Spleen (tissue), 11 donors: ENCODE measurements at regions not wholly inside any gene's neighbourhood (a gene's known extent, or its start where the extent isn't known, plus 50 kb on each side); places are given as distances from the start of the nearest gene placed in this dataset.

Experiments
- DNase-seq: peaks from one replicate; pipeline ENCODE4 v3.0.0-alpha.2; 2020
- H3K27ac ChIP-seq, 8 donors: fragments of 200-600 bp; sonication (generic) in 7 of 8; 1 replicate in 4 of 8; 2 replicates in 4 of 8; pipeline versions ENCODE4 v1.5.0 to v1.8.0; 2016 to 2021; ENCODE audit warnings: inconsistent platforms in 4 of 8, mild to moderate bottlenecking in 4 of 8, moderate library complexity in 1 of 8
- H3K27me3 ChIP-seq, 7 donors: fragments of 200-600 bp; sonication (generic) in 6 of 7; replicated peaks in 1 of 7; 1 replicate in 4 of 7; 2 replicates in 3 of 7; pipeline versions ENCODE4 v1.5.0 to v1.8.0; 2016 to 2021; ENCODE audit warnings: inconsistent platforms in 3 of 7, mild to moderate bottlenecking in 1 of 7
- H3K36me3 ChIP-seq, 6 donors: fragments of 200-600 bp; sonication (generic) in 5 of 6; 1 replicate in 4 of 6; 2 replicates in 2 of 6; pipeline versions ENCODE4 v1.5.0 to v1.8.0; 2016 to 2021; ENCODE audit warnings: inconsistent platforms in 2 of 6
- H3K4me1 ChIP-seq, 6 donors: fragments of 200-600 bp; sonication (generic) in 5 of 6; 1 replicate in 3 of 6; 2 replicates in 3 of 6; pipeline versions ENCODE4 v1.5.0 to v1.8.0; 2016 to 2021; ENCODE audit warnings: inconsistent platforms in 3 of 6
- H3K4me3 ChIP-seq, 8 donors: fragments of 200-600 bp; sonication (generic) in 7 of 8; 1 replicate in 4 of 8; 2 replicates in 4 of 8; pipeline versions ENCODE4 v1.5.0 to v1.8.0; 2016 to 2021; ENCODE audit warnings: inconsistent platforms in 4 of 8, mild to moderate bottlenecking in 4 of 8, moderate library complexity in 2 of 8
- H3K9me3 ChIP-seq, 8 donors: fragments of 200-600 bp; sonication (generic) in 7 of 8; 1 replicate in 4 of 8; 2 replicates in 4 of 8; pipeline versions ENCODE4 v1.5.0 to v1.8.0; 2016 to 2021; ENCODE audit warnings: inconsistent platforms in 4 of 8
- POLR2A ChIP-seq, 3 donors: fragments of 450-650 bp; IDR thresholded peaks; one replicate each; pipeline ENCODE4 v1.5.1; 2017; ENCODE audit warnings: antibody characterized with exemption in 3 of 3, mild to moderate bottlenecking in 1 of 3
- POLR2AphosphoS5 ChIP-seq, 3 donors: sonication (generic); formaldehyde crosslinking; IDR thresholded peaks; one replicate each; pipeline ENCODE4 v1.5.1; 2017; ENCODE audit warnings: antibody characterized with exemption in 3 of 3
- WGBS, 5 donors: extraction: QIAGEN DNeasy Blood & Tissue Kit in 3 of 5; methylation state at CpG; one replicate each; pipeline versions ENCODE4 v1.1.5 to v1.1.7; 2013 to 2018; 5-methylcytosine and 5-hydroxymethylcytosine counted together
- intact Hi-C: fragments of 100-400 bp; cut with DNase I; formaldehyde crosslinking; loops from one replicate; pipeline ENCODE4 v1.15.0; 2023; ENCODE audit warnings: low total_unique reads
- TF ChIP-seq, protein P1 (sequence below), 11 experiments: fragments of 200-600 bp in 7 of 11; fragments of 450-650 bp in 4 of 11; sonication (generic) in 4 of 11; IDR thresholded peaks in 8 of 11; conservative IDR thresholded peaks in 3 of 11; 1 replicate in 7 of 11; 2 replicates in 4 of 11; pipeline versions ENCODE4 v1.4.0 to v1.8.0; 2016 to 2021; ENCODE audit warnings: antibody characterized with exemption in 11 of 11, inconsistent platforms in 4 of 11, mild to moderate bottlenecking in 1 of 11
- donor health status: healthy with polysubstance abuse.
- donor health status: DM: no; HTN: no; CAD: no; lungs with moderate emphysema.
- donor health status: DM: no; HTN: no; CAD: no.
- donor health status: Bipolar disorder and iron deficiency.
- donor health status: healthy.
- donor health status: DM: no; HTN: no; CAD: no.
- donor health status: DM: yes; HTN: yes; CAD: no.

DNA sequence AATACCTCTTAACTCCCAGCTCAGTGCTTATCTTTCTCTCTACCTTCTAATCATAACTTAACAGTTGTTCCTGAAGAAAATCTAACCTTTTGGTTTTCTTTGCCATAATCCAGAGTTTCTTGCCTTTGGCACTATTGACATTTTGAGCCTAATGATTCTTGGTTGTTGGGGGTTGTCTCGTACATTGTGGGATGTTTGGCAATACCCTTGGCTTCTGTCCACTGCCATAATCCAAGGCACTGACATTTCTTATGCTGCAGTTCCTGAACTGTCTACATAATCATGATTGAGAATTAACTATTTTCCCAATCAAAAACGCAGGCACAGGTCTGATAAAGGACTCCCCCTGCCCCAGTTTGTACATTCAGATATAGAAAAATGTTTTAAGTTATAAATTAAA is 203.2 kb upstream of the MEX3C start:
- no peak for TF ChIP-seq POLR2A (IDR thresholded peaks at IDR 0.05)
- TF ChIP-seq, protein P1, sequence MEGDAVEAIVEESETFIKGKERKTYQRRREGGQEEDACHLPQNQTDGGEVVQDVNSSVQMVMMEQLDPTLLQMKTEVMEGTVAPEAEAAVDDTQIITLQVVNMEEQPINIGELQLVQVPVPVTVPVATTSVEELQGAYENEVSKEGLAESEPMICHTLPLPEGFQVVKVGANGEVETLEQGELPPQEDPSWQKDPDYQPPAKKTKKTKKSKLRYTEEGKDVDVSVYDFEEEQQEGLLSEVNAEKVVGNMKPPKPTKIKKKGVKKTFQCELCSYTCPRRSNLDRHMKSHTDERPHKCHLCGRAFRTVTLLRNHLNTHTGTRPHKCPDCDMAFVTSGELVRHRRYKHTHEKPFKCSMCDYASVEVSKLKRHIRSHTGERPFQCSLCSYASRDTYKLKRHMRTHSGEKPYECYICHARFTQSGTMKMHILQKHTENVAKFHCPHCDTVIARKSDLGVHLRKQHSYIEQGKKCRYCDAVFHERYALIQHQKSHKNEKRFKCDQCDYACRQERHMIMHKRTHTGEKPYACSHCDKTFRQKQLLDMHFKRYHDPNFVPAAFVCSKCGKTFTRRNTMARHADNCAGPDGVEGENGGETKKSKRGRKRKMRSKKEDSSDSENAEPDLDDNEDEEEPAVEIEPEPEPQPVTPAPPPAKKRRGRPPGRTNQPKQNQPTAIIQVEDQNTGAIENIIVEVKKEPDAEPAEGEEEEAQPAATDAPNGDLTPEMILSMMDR (IDR thresholded peaks at IDR 0.05 in 8 of 11, conservative IDR thresholded peaks at IDR 0.05 in 3 of 11) = no peak
- no peak for TF ChIP-seq POLR2AphosphoS5 (IDR thresholded peaks at IDR 0.05)
- no peaks in the 10 kb centered on the region for H3K9me3 ChIP-seq
- 59 to 82% (median 78%) methylated on average over 2 of the region's 2 CpGs for WGBS, 5 donors
- H3K4me3 ChIP-seq = no peak overlapping the region
- H3K4me1 ChIP-seq = no peaks in the 10 kb centered on the region
- H3K27me3 ChIP-seq = no peaks in the 10 kb centered on the region
- intact Hi-C loops = no loop called here
- no peaks in the 10 kb centered on the region for H3K36me3 ChIP-seq
- H3K27ac ChIP-seq = no peak overlapping the region
- DNase-seq = no peak

DNA sequence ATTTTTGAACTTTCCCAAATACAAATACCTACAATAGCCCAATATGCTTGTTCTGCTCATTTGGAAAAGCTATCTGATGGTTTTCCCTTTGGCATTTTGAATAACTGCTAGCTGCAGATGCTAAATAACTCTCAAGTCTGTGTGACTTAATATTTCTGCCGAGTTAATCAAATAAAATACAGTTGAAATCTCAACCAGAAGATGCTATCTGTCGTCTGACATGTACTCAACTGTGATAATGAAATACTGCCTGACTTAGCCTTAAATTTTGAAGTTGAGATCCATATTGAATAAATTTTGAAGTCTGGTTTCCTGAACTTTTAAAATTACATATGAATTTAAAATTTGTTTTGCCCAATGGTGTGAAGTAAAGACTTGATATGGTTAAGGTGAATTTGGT is 204.4 kb upstream of the MEX3C start:
- H3K4me1 ChIP-seq = no peaks in the 10 kb centered on the region
- no peak for DNase-seq
- no peaks in the 10 kb centered on the region for H3K27me3 ChIP-seq
- 75 to 89% (median 89%) methylated on average over 2 of the region's 2 CpGs for WGBS, 5 donors
- TF ChIP-seq POLR2A (IDR thresholded peaks at IDR 0.05) (no peak), POLR2AphosphoS5 (IDR thresholded peaks at IDR 0.05) (no peak)
- TF ChIP-seq, protein P1 (IDR thresholded peaks at IDR 0.05 in 8 of 11, conservative IDR thresholded peaks at IDR 0.05 in 3 of 11) = no peak
- no peak overlapping the region for H3K4me3 ChIP-seq
- H3K36me3 ChIP-seq = no peaks in the 10 kb centered on the region
- intact Hi-C loops = no loop called here
- no peaks in the 10 kb centered on the region for H3K9me3 ChIP-seq
- H3K27ac ChIP-seq = no peak overlapping the region

DNA sequence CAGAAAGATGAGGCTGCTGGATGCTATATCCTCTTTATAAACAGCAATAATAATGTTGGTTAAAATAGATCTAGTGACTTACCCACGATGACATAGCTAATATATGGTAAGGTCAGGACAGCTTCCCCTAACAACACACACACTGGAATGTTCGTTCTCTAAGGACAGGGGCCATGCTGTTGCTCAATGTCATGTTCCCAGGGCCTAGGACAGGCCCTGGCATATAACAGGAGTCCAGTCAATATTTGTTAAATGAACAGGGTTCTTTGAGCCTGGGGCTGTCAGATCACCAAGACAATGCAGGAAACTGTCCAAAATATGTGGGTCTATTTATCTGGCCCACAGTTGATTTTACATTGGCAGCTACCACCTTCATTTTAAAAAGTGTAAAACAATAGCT is 207.1 kb upstream of the MEX3C start:
- Histone ChIP-seq H3K27me3 (no peaks in the 10 kb centered on the region), H3K9me3 (no peaks in the 10 kb centered on the region), H3K36me3 (no peaks in the 10 kb centered on the region), H3K27ac (no peak overlapping the region), H3K4me3 (no peak overlapping the region), H3K4me1 (no peaks in the 10 kb centered on the region)
- no peak for DNase-seq
- TF ChIP-seq, protein P1 (IDR thresholded peaks at IDR 0.05 in 8 of 11, conservative IDR thresholded peaks at IDR 0.05 in 3 of 11) = no peak
- TF ChIP-seq POLR2A (IDR thresholded peaks at IDR 0.05) (no peak), POLR2AphosphoS5 (IDR thresholded peaks at IDR 0.05) (no peak)
- intact Hi-C loops = no loop called here
- WGBS, 5 donors = 50 to 74% (median 56%) methylated on average over 2 of the region's 2 CpGs

DNA sequence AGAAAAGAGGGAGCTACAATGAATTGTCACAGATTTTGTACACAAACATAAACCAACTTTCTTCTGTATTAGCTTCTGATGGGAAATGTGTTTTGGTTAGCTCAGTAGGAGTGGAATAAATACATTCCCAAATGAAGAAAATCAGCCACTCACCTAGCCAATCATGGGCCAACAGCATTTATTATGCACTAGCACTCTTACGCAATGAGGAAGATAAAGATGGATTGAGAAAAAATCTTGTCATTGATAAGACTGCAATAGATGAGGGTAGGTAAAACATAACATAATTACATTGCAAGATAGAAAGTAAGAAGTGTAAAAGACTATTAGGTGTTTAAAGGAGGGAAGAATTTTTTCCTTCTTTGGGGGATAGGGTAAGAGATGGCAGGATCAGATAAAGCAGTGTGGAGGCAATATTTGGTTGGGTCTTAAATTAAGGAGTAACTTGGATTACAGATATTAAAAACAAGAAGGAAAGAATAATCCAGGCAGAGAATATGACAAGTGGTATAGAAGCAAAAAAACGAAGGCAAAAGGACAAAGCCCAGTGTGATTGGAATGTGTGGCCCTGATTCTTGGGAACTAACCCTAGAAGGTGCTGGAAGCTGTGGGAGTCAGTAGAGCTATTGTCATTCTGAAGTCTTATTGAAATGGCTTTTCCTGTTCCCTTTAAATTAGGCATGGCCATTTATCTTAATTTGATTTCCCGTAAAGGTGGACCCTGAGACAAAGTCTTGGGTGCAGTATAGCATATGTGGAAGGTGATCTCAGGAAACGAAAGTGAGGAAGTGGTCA is 208.4 kb upstream of the MEX3C start:
- intact Hi-C loops = no loop called here
- WGBS, 5 donors = 57 to 66% (median 59%) methylated on average over 4 of the region's 4 CpGs
- no peaks in the 10 kb centered on the region for H3K4me1 ChIP-seq
- H3K36me3 ChIP-seq = no peaks in the 10 kb centered on the region
- H3K27me3 ChIP-seq = no peaks in the 10 kb centered on the region
- no peak overlapping the region for H3K27ac ChIP-seq
- no peak for DNase-seq
- no peak for TF ChIP-seq POLR2A (IDR thresholded peaks at IDR 0.05)
- TF ChIP-seq POLR2AphosphoS5 (IDR thresholded peaks at IDR 0.05) = no peak
- TF ChIP-seq, protein P1 (IDR thresholded peaks at IDR 0.05 in 8 of 11, conservative IDR thresholded peaks at IDR 0.05 in 3 of 11) = no peak
- H3K4me3 ChIP-seq = no peak overlapping the region
- no peaks in the 10 kb centered on the region for H3K9me3 ChIP-seq
